A673 (cell line): ENCODE measurements at regions not wholly inside any gene's neighbourhood (a gene's known extent, or its start where the extent isn't known, plus 50 kb on each side); places are given as distances from the start of the nearest gene placed in this dataset.

Experiments
- EZH2 ChIP-seq: fragments of 200-600 bp; sonication (generic); IDR thresholded peaks from 2 replicates; pipeline ENCODE4 v1.6.1; 2017; ENCODE audit warnings: borderline replicate concordance, low read depth, mild to moderate bottlenecking, mixed read lengths, antibody characterized with exemption, low read length; ENCODE audit not compliant: poor library complexity, severe bottlenecking
- TF ChIP-seq, protein P1 (sequence below): fragments of 300-800, 200-600 bp; sonication (generic); conservative IDR thresholded peaks from 2 replicates; pipeline ENCODE4 v1.5.1; 2017; ENCODE audit warnings: low read depth, mild to moderate bottlenecking, antibody characterized with exemption, low read length, moderate library complexity, mixed read lengths

DNA sequence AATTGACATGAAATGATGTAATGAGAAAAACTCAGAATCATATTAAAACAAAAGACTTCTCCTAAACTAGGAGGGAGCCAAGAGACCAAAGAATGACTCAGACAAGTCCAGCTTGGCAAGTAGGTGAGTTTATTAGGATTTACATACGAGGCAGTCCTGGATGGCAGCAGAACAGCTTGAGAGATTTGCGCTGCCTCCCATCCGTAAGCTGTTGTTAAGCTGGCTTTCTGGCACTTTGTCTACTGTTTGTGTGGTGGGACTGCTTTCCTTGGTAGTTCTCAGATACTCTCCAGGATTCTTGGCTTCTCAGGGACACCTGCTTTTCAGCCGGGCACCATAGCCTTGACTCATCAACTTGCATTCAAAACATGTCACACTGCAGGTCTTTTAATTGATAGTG is 57.6 kb downstream of the COX7C start:
- TF ChIP-seq, protein P1, sequence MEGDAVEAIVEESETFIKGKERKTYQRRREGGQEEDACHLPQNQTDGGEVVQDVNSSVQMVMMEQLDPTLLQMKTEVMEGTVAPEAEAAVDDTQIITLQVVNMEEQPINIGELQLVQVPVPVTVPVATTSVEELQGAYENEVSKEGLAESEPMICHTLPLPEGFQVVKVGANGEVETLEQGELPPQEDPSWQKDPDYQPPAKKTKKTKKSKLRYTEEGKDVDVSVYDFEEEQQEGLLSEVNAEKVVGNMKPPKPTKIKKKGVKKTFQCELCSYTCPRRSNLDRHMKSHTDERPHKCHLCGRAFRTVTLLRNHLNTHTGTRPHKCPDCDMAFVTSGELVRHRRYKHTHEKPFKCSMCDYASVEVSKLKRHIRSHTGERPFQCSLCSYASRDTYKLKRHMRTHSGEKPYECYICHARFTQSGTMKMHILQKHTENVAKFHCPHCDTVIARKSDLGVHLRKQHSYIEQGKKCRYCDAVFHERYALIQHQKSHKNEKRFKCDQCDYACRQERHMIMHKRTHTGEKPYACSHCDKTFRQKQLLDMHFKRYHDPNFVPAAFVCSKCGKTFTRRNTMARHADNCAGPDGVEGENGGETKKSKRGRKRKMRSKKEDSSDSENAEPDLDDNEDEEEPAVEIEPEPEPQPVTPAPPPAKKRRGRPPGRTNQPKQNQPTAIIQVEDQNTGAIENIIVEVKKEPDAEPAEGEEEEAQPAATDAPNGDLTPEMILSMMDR, result no peak
- TF ChIP-seq EZH2, result no peak
